ENCODE measurements at regions not wholly inside any gene's neighbourhood (a gene's known extent, or its start where the extent isn't known, plus 50 kb on each side); places are given as distances from the start of the nearest gene placed in this dataset.

GRCh38 chr4:60209588-60209987, 990.5 kb upstream of the ADGRL3 start:
- no peak for DNase-seq

DNA sequence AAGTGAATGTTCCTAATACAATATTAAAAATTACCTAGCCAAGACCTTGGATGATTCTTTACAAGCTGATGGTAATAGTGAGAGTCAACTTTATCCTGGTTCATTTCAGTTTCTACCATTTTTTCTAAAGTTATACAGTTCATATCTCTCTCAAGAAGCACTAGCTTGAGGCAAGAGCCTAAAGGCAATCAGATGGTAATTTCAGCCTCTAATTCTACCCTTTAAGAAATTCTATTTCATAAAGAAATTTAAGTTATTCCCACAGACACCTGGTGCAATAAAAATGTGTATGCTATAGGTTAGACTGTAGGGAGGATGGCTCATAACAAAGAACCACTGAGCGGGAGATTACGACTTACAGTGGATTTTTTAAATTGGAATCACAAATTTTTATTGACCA, 984.2 kb upstream of the ADGRL3 start:
- no peak for DNase-seq

DNA sequence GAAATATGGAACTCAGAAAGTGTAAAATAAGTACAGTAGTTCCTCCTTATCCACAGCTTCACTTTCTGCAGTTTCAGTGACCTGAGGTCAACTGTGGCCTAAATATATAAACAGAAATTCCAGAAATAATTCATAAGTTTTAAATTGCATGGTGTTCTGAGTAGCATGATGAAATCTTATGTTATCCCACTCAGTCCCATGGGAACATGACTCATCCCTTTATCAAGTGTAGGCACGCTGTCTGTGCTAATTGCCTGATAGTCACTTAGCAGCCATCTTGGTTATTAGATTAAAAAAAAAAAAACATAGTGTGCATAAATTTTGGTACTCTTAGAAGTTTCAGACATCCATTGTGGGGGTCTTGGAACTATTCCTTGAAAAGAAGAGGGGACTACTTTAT, 983.4 kb upstream of the ADGRL3 start:
- no peak for DNase-seq

DNA sequence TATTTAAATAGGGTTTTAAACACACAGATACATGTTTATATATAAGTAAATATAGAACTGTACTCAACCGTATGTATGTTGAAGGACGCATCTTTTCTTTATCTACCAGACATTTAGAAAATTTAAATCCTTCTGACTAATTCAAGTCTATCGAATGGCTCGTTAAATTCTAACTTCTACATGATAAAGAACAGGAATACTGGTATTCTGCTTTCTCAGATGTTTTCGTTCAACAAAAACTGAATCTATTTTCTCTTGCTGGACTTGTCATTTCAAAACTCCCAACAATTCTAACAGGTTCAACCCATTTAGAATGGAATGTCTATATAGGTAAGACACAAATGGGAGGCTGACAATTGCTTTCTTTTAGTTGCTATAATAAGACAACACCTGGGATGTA, 978.3 kb upstream of the ADGRL3 start:
- DNase-seq: no peak

DNA sequence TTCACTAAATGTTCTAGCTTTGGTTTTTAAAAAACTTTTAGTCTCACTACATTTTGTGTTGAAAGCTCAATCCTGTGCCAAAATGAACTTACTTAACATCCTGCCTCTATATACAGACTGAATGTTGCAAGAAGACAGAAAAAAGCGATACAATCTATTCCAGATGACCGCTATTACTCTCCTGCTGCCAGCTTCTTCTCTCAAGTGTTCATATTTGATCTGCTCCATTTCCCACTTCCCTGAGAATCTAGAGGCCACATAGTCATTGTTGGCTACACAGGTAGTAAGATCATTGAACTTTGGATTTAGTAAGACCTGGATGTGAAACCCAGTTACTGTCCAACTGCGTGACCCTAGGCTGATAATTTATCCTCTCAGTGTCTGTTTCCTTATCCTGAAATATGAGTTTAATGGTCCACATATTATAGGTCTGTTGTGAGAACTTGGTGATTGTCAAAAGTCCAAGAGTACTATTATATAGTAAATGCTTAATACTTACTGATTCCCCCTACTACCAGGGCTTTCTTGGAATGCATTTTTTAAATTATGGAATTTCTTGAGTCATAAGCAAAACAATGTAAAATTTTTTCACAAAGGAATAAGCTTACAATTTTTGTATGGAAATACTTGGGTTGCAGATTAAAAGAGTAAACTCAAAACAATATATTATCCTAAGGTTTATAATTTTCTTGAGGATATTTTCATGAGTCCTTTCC, 976.8 kb upstream of the ADGRL3 start:
- no peak for DNase-seq

GRCh38 chr4:60241866-60242265, 958.3 kb upstream of the ADGRL3 start:
- DNase-seq: no peak

- no peak for DNase-seq
Observed at GRCh38 chr4:60249784-60250183, 950.3 kb upstream of the ADGRL3 start.

GRCh38 chr4:60250657-60251056, 949.5 kb upstream of the ADGRL3 start:
- no peak for DNase-seq

GRCh38 chr4:60259781-60260180, 940.3 kb upstream of the ADGRL3 start:
- DNase-seq: no peak

DNA sequence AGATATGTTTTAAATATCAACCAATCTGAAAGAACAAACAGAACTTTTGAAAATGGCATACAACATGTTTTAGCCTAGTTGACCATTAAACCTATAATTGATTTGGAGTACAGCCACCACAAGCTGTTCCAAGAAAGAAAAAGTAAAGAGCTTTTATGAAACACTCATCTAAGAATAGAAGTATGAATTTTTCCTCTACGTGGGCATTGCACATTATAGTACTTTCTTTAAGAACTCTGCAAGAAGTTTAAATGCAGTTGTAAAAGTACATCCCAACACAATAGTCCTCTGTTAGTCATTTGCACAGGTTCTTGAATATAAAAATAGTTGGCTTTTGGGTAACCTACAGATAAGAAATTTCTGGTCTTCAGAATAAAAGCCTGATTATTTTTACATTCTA, 933.6 kb upstream of the ADGRL3 start:
- no peak for DNase-seq

DNA sequence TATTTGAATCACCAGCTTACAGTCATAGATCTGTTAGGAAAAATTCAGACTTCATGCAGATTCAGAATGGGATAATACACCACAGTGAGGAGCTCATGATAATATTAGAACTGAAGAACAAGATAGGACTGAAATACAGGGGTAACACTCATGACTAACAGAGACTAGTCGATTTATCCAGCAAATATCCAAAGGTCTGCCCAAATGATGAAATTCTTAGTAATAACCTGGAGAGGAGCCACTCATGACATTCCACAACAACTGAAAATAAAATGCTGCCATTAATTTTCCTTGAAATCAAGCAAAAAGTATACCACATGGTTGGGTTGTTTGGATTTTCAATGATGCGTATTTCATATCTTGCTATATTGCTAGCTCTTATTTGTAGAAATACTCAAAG, 903.7 kb upstream of the ADGRL3 start:
- no peak for DNase-seq

DNA sequence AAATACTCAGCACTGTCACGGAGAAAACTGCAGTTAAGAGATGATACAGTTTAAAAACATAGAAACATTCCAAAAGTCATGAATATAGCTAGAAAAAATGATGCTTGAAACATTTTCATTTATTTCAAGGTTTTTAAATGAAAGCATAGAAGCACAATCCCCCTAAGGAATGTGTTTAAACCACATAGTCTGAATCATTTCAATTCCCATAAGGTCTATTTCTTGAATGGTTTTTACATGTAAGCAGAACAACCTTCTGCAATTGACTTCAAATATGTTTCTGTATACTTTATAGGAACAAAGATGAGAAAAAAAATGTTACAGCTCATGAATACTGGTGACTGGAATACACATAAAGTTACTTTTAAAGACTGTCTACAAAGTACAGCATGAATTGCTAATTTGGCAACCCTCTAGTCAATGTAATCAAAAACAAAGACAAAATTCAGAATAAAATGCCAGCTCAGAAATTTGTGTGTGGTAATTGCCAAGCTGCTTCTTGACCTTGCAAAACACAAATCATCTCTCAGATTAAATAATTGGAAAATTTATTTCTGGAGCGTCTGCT, 886.4 kb upstream of the ADGRL3 start:
- no peak for DNase-seq

GRCh38 chr4:60314416-60314815, 885.7 kb upstream of the ADGRL3 start:
- DNase-seq: no peak

GRCh38 chr4:60315586-60315985, 884.5 kb upstream of the ADGRL3 start:
- DNase-seq: no peak

- no peak for DNase-seq
Observed at GRCh38 chr4:60326735-60327134, 873.4 kb upstream of the ADGRL3 start.

GRCh38 chr4:60327651-60328050, 872.5 kb upstream of the ADGRL3 start:
- DNase-seq: no peak

DNA sequence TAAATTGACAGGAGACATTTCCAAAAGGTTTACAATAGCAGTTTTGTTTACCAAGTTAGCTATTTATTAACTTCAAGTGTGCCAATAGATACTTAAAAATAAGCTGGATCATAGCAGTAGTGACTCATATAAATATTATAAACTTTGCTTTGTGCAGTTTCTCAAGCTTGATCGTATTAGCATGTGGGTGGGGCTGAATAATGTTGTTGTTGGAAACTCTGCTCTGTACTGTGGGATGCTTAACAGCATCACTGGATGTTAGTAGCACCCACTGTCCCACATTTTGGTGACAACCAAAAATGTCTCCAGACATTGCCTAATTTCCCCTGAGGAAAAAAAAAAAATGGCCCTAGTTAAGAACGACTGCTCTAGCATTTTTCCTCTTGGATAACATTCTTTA, 855.2 kb upstream of the ADGRL3 start:
- no peak for DNase-seq

DNA sequence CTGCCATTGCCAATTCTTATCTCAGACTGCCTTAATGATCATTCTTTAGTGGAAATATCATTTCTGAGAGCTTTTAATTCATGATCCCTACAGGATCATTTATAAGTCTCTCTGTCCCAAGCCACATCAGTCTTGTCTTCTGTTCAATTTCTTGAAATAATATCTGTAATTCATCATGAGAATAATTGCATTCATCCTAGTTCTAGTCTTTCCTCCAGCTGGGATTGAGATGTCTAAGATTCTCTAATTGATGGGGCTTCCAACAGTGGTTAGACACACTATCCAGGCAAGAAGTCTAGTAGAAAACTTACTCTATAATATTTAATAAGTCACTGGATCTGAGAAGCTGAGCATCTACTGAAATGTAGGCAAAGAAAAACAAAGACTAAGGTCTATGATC, 854.7 kb upstream of the ADGRL3 start:
- no peak for DNase-seq

DNA sequence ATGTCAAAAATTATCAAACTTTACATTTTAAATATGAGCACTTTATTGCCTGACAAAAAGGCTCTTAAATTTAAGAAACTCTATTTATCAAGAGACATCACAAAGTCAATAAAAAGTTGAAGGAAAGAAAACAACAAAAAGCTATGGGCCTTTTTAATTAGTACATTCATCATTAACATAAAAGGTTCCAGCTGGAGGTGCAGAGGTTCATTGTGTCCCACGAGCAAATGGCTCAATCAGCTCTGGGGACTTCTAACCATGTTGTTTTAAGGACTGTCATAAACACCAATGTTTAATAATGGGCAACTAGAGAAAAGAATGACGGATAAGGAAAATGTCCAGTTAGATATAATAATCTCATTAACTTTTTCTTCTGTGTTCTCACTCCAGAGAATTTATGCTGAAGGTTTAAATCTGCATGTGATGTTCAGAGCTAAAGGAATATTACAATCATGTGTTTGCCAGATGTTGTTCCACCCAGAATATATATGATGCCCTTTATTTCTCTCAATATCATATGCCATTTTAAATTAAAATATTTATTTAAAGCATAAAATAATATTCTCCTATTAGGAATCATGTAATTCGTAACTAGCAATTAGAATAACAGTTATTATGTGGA, 840.3 kb upstream of the ADGRL3 start:
- no peak for DNase-seq

DNA sequence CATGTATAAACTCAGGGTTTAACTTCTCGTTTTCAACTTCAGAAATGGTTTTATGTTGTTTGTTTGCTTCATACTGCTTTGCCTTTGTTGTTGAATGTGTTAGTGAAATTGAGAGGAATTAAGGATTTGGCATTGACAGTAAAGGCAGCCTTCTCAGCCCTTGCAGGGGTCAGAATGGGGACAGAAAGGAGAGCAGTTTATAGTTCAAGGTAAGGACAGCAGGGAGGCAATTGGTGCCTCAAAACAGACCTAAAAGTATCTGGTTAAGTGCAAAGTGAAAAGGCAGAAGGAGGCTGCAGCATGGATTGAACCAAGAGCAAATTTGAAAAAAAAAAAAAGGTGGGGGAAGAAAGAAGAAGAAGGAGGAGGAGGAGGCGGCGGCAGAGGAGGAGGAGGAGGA, 835.0 kb upstream of the ADGRL3 start:
- DNase-seq: no peak

- DNase-seq: no peak
Observed at GRCh38 chr4:60366661-60367060, 833.5 kb upstream of the ADGRL3 start.

- no peak for DNase-seq
Observed at GRCh38 chr4:60368986-60369385, 831.1 kb upstream of the ADGRL3 start.

DNA sequence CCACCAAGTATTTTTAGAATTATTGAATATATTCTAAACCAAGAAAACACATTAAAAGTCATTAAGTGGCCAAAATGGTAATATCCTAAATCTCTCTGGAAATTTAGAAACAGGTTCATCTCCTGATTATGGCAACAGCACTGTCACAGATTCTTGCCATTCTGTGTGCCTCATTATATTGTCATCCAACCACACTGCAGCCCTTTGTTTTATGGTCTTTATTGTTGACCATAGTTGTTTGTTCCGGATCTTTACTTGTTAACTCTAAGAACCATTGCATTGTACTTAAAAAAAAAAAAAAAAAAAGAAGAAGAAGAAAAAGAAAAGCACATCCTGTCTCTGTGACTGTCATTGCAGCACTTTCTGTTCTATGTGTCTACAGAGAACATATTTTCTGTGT, 822.1 kb upstream of the ADGRL3 start:
- DNase-seq: no peak

DNA sequence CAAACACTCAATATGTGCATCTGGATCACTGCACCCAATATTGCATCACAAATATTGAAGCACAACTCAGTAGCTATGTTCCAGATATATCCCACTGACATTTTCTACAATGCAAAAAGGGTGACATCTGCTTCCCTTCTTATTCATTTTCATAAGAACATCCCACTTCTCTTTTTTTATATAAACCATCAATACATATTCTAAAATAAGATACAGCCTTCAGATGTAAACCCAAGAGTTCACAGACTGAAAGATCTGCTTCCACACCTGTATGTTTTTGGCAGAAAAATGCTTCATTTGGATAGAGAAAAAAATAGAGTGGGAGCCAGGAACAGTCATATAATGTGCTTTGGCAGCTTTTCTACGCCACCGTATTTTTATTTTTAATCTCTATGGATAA, 815.6 kb upstream of the ADGRL3 start:
- DNase-seq: no peak

DNA sequence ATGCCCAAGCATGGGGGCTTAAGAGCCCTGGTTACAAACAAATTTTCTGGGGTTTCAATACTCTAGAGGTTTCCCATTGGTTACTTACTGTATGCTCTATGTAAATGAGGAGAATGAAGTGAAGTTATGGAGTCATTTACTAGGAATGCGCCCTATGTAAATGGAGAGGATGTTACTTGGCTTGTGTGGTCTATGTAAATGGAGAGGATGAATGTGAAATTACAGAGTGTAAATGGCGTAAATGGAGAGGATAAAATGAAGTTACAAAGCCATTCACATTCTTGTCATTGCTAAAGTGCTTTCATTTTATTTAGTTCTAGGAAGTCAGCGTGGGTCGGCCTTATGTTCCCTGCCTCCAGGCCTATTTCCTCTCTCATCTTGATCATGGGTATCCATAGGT, 810.5 kb upstream of the ADGRL3 start:
- no peak for DNase-seq

All from NCI-H1048 (cell line).